HG02973 (cell line): ENCODE measurements at regions not wholly inside any gene's neighbourhood (a gene's known extent, or its start where the extent isn't known, plus 50 kb on each side); places are given as distances from the start of the nearest gene placed in this dataset.
"Not testable (repeated sequence)": the region's sequence is repeated elsewhere in the genome, so short reads cannot be mapped to it uniquely, and the experiment has no call there.

ENCODE experiments used
- ATAC-seq: cut with Tn5 transposase; IDR thresholded peaks from one replicate; pipeline ENCODE4 v1.9.1; 2021; ENCODE audit warnings: moderate library complexity; ENCODE audit not compliant: unreplicated experiment

- no peak for ATAC-seq
Observed at GRCh38 chr2:183892315-183892941, 705.9 kb upstream of the ZNF804A start.

- ATAC-seq, result no peak
Observed at GRCh38 chr2:183898641-183899040, 699.7 kb upstream of the ZNF804A start.

GRCh38 chr2:183901931-183902330 lies 696.4 kb upstream of the ZNF804A start:
- ATAC-seq, result no peak

GRCh38 chr2:183903026-183903425 lies 695.3 kb upstream of the ZNF804A start:
- ATAC-seq, result no peak

DNA sequence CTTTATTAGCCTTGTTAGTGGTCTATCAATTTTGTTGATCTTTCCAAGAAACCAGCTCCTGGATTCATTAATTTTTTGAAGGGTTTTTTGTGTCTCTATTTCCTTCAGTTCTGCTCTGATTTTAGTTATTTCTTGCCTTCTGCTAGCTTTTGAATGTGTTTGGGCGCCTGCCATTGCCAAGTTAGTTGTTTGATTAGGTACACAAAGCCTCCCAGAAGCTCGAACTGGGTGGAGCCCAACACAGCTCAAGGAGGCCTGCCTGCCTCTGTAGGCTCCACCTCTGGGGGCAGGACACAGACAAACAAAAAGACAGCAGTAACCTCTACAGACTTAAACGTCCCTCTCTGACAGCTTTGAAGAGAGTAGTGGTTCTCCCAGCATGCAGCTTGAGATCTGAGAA lies 682.3 kb upstream of the ZNF804A start:
- ATAC-seq, result not testable (repeated sequence)

- no peak for ATAC-seq
Observed at GRCh38 chr2:183919167-183919566, 679.2 kb upstream of the ZNF804A start.

DNA sequence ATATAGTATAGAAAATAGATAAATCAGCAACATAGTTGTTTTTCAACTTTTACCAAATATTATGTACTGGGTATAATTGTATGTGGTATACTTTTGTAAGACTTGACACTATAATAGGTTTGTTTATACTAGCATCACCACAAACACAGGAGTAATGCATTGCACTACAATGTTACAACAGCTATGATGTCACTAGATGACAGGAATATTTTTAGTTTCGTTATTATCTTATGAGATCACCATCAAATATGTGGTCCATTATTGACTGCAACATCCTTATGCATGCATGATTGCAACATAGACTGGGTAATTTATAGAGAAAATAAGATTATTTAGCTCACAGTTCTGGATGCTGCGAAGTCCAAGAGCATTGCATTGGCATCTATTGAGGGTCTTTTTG lies 678.4 kb upstream of the ZNF804A start:
- ATAC-seq, result no peak

DNA sequence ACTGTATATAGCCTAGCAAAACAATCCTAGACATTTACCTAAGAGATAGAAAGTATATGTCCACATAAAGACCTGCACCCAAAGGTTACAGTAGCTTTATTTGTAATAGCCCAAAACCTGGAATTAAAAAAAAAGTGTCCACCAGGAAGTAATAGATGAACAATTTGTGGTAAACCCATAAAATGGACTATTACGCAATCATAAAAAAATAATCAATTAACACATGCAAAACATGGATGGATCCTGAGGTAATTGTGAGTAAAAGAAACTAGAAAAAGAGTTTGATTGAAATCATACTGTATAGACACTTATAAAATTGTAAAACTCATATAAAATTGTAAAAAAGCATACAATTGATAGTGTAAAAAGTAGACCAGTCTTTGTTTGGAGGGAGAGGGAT lies 673.0 kb upstream of the ZNF804A start:
- no peak for ATAC-seq

- ATAC-seq, result no peak
Observed at GRCh38 chr2:183926433-183926832, 671.9 kb upstream of the ZNF804A start.

GRCh38 chr2:183927406-183928325 lies 670.7 kb upstream of the ZNF804A start:
- ATAC-seq, result no peak

- no peak for ATAC-seq
Observed at GRCh38 chr2:183935005-183935404, 663.3 kb upstream of the ZNF804A start.

- no peak for ATAC-seq
Observed at GRCh38 chr2:183937220-183937619, 661.1 kb upstream of the ZNF804A start.

- no peak for ATAC-seq
Observed at GRCh38 chr2:183946193-183946592, 652.1 kb upstream of the ZNF804A start.

- no peak for ATAC-seq
Observed at GRCh38 chr2:183948861-183949260, 649.5 kb upstream of the ZNF804A start.

- ATAC-seq, result no peak
Observed at GRCh38 chr2:183950673-183951072, 647.7 kb upstream of the ZNF804A start.

DNA sequence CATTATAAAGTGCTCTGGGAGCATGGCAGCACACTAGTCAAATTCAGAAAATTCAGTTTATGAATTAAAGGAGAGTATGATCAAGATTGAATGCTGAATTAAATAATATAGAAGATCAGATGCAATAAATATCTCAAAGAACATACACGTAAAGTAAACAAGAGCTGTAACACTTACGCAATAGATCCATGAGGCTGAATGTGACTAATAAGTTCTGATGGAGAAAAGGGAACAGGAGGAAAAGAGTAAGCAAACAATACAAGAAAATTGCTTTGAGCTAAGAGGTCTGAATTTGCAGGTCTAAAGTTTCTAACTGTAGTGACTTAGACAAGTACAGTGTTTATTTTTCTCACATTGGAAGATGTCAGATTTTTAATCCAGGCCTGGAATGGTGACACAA lies 646.7 kb upstream of the ZNF804A start:
- no peak for ATAC-seq

GRCh38 chr2:183952741-183953140 lies 645.6 kb upstream of the ZNF804A start:
- no peak for ATAC-seq

DNA sequence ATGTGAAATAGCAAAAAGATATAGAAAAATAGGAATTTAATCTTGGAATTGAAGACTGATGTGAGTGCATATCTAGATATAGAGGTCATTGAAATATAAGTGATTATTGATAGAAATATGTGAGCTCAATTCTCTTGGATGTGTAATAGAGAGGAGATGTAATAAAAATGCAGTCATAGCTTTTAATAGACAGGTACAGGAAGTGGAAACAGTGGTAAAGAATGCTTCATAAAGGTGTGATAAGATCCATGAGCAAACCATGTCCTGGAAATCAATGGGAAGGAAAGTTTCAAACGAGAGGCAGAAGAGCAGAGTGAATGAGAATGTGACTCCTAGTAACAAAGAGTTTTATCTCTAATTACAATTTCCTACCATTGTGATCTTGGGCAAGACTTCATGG lies 634.7 kb upstream of the ZNF804A start:
- no peak for ATAC-seq

GRCh38 chr2:183964565-183964964 lies 633.8 kb upstream of the ZNF804A start:
- no peak for ATAC-seq

- no peak for ATAC-seq
Observed at GRCh38 chr2:183967756-183968155, 630.6 kb upstream of the ZNF804A start.

DNA sequence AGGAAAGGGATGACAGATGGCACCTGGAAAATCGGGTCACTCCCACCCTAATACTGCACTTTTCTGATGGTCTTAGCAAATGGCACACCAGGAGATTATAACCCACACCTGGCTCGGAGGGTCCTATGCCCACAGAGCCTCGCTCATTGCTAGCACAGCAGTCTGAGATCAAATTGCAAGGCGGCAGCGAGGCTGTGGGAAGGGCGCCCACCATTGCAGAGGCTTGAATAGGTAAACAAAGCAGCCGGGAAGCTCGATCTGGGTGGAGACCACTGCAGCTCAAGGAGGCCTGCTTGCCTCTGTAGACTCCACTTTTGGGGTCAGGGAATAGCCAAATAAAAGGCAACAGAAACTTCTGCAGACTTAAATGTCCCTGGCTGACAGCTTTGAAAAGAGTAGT lies 622.7 kb upstream of the ZNF804A start:
- not testable (repeated sequence) for ATAC-seq

GRCh38 chr2:183984871-183985270 lies 613.5 kb upstream of the ZNF804A start:
- no peak for ATAC-seq
